GM12878 (cell line): ENCODE measurements at regions not wholly inside any gene's neighbourhood (a gene's known extent, or its start where the extent isn't known, plus 50 kb on each side); places are given as distances from the start of the nearest gene placed in this dataset.
A peak's percentile ranks its signal among the peaks of the same experiment; 100 is the strongest.

ENCODE experiments used
- ATF7 ChIP-seq: fragments of 450-650 bp; IDR thresholded peaks from 2 replicates; pipeline ENCODE4 v1.6.1; 2016; ENCODE audit warnings: low read depth, mild to moderate bottlenecking
- BRCA1 ChIP-seq: IDR thresholded peaks from 2 replicates; pipeline ENCODE4 v1.6.1; 2011; ENCODE audit warnings: low read depth, low read length, improper control_type of control experiment
- CBX5 ChIP-seq: sonication (generic); IDR thresholded peaks from 2 replicates; pipeline ENCODE4 v1.6.1; 2016; ENCODE audit warnings: low read depth, moderate library complexity, mild to moderate bottlenecking, inconsistent platforms
- CEBPB ChIP-seq, 2 experiments: fragments of 150-350 bp in 1 of 2; IDR thresholded peaks; 2 replicates each; pipeline ENCODE4 v1.6.1; 2012 to 2014; ENCODE audit warnings: low read depth in 2 of 2, low read length in 2 of 2, borderline replicate concordance in 1 of 2, inconsistent platforms in 1 of 2
- GABPA ChIP-seq: IDR thresholded peaks from 2 replicates; pipeline ENCODE4 v1.6.1; 2014; ENCODE audit warnings: antibody characterized with exemption, low read depth, mild to moderate bottlenecking, inconsistent platforms
- IKZF2 ChIP-seq, 2 experiments: fragments of 450-650 bp; IDR thresholded peaks; 2 replicates each; pipeline ENCODE4 v1.6.1; 2017; ENCODE audit warnings: mild to moderate bottlenecking in 2 of 2, moderate library complexity in 2 of 2
- SREBF2 ChIP-seq: IDR thresholded peaks from 2 replicates; pipeline ENCODE4 v1.6.1; 2012; ENCODE audit warnings: mild to moderate bottlenecking, low read length
- SUZ12 ChIP-seq: fragments of 200-600 bp; sonication (generic); IDR thresholded peaks from one replicate; pipeline ENCODE4 v1.6.1; 2018; ENCODE audit warnings: antibody characterized with exemption, mild to moderate bottlenecking; ENCODE audit not compliant: unreplicated experiment
- TAF1 ChIP-seq: IDR thresholded peaks from 2 replicates; pipeline ENCODE4 v1.6.1; 2011; ENCODE audit warnings: mild to moderate bottlenecking, low read depth, low read length, borderline replicate concordance
- TBL1XR1 ChIP-seq: IDR thresholded peaks from 2 replicates; pipeline ENCODE4 v1.6.1; 2012; ENCODE audit warnings: low read depth, low read length, improper control_type of control experiment
- ZNF207 ChIP-seq: fragments of 450-650 bp; IDR thresholded peaks from 2 replicates; pipeline ENCODE4 v1.6.1; 2014; ENCODE audit warnings: antibody characterized with exemption, mild to moderate bottlenecking, borderline replicate concordance
- ZNF217 ChIP-seq: fragments of 450-650 bp; IDR thresholded peaks from 2 replicates; pipeline ENCODE4 v1.6.1; 2017; ENCODE audit warnings: antibody characterized with exemption, mild to moderate bottlenecking
- TF ChIP-seq, protein P1 (sequence below): fragments of 450-650 bp; formaldehyde crosslinking; IDR thresholded peaks from 2 replicates; pipeline ENCODE4 v1.4.0; 2022; ENCODE audit warnings: mild to moderate bottlenecking, moderate library complexity
- TF ChIP-seq, protein P2 (sequence below): IDR thresholded peaks from 2 replicates; pipeline ENCODE4 v1.6.1; 2012; ENCODE audit warnings: low read depth, low read length, improper control_type of control experiment
- TF ChIP-seq, protein P3 (sequence below): fragments of 450-650 bp; IDR thresholded peaks from 2 replicates; pipeline ENCODE4 v1.6.1; 2017; ENCODE audit warnings: low read depth, mild to moderate bottlenecking, moderate library complexity
- TF ChIP-seq, protein P4 (sequence below): IDR thresholded peaks from 2 replicates; pipeline ENCODE4 v1.6.1; 2011; ENCODE audit warnings: low read depth, mild to moderate bottlenecking, low read length, moderate library complexity, borderline replicate concordance; ENCODE audit errors: extremely low read depth
- TF ChIP-seq, protein P5 (sequence below): fragments of 450-650 bp; IDR thresholded peaks from 2 replicates; pipeline ENCODE4 v1.6.1; 2016; ENCODE audit warnings: mild to moderate bottlenecking
- TF ChIP-seq, protein P6 (sequence below): fragments of 450-650 bp; conservative IDR thresholded peaks from 2 replicates; pipeline ENCODE4 v1.6.1; 2017; ENCODE audit warnings: mild to moderate bottlenecking, moderate library complexity
- TF ChIP-seq, protein P7 (sequence below): IDR thresholded peaks from 2 replicates; pipeline ENCODE4 v1.6.1; 2011; ENCODE audit warnings: borderline replicate concordance, low read depth, mild to moderate bottlenecking, moderate library complexity, mixed read lengths, low read length; ENCODE audit not compliant: insufficient read depth; ENCODE audit errors: extremely low read length

DNA sequence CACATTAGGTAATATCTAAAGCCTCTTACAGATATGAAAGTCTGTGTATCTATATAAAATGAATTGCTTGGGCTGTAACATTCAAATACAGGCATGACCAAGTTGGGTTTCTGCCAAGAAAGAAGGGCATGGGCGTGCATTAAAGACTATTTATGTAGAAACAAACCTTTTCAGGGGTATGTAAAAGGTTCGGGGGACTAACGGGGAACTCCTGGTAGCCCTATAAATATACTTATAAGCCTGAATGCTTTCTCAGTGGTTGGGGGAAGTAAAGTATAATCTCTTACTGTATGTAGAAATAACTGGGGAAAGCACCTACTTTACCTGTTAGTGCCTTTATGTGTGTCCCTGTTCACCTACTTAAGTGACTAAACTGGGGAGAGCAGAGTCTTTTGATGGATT, 154.5 kb upstream of the TBL1XR1 start (continued):
- TF ChIP-seq, protein P1, sequence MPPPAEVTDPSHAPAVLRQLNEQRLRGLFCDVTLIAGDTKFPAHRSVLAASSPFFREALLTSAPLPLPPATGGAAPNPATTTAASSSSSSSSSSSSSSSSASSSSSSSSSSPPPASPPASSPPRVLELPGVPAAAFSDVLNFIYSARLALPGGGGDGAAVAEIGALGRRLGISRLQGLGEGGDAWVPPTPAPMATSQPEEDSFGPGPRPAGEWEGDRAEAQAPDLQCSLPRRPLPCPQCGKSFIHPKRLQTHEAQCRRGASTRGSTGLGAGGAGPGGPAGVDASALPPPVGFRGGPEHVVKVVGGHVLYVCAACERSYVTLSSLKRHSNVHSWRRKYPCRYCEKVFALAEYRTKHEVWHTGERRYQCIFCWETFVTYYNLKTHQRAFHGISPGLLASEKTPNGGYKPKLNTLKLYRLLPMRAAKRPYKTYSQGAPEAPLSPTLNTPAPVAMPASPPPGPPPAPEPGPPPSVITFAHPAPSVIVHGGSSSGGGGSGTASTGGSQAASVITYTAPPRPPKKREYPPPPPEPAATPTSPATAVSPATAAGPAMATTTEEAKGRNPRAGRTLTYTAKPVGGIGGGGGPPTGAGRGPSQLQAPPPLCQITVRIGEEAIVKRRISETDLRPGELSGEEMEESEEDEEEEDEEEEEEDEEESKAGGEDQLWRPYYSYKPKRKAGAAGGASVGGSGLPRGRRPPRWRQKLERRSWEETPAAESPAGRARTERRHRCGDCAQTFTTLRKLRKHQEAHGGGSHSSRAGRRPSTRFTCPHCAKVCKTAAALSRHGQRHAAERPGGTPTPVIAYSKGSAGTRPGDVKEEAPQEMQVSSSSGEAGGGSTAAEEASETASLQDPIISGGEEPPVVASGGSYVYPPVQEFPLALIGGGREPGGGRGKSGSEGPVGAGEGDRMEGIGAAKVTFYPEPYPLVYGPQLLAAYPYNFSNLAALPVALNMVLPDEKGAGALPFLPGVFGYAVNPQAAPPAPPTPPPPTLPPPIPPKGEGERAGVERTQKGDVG = no peak
- TF ChIP-seq CEBPB (IDR thresholded peaks at IDR 0.05; ENCODE audit: borderline replicate concordance in 1 of 2, low read depth in 2 of 2, low read length in 2 of 2) (peak in 1 of 2 experiments; percentile 89; a peak in 1 of 4 replicates), TAF1 (no peak), GABPA (peak; percentile 63), TBL1XR1 (peak; percentile 91), CBX5 (peak; percentile 69; the same call in 1 of the 2 replicates), ZNF217 (peak; percentile 100), BRCA1 (no peak), IKZF2 (IDR thresholded peaks at IDR 0.05) (peak in 1 of 2 experiments; percentile 45; a peak in 1 of 4 replicates), SREBF2 (no peak), SUZ12 (no peak), ATF7 (peak; percentile 10; the same call in 1 of the 2 replicates), ZNF207 (no peak)
- TF ChIP-seq, protein P2, sequence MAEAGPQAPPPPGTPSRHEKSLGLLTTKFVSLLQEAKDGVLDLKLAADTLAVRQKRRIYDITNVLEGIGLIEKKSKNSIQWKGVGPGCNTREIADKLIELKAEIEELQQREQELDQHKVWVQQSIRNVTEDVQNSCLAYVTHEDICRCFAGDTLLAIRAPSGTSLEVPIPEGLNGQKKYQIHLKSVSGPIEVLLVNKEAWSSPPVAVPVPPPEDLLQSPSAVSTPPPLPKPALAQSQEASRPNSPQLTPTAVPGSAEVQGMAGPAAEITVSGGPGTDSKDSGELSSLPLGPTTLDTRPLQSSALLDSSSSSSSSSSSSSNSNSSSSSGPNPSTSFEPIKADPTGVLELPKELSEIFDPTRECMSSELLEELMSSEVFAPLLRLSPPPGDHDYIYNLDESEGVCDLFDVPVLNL = no peak
- TF ChIP-seq, protein P3, sequence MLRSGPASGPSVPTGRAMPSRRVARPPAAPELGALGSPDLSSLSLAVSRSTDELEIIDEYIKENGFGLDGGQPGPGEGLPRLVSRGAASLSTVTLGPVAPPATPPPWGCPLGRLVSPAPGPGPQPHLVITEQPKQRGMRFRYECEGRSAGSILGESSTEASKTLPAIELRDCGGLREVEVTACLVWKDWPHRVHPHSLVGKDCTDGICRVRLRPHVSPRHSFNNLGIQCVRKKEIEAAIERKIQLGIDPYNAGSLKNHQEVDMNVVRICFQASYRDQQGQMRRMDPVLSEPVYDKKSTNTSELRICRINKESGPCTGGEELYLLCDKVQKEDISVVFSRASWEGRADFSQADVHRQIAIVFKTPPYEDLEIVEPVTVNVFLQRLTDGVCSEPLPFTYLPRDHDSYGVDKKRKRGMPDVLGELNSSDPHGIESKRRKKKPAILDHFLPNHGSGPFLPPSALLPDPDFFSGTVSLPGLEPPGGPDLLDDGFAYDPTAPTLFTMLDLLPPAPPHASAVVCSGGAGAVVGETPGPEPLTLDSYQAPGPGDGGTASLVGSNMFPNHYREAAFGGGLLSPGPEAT = peak; percentile 41; the same call in 1 of the 2 replicates
- TF ChIP-seq, protein P4, sequence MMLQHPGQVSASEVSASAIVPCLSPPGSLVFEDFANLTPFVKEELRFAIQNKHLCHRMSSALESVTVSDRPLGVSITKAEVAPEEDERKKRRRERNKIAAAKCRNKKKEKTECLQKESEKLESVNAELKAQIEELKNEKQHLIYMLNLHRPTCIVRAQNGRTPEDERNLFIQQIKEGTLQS = no peak
- TF ChIP-seq, protein P5, sequence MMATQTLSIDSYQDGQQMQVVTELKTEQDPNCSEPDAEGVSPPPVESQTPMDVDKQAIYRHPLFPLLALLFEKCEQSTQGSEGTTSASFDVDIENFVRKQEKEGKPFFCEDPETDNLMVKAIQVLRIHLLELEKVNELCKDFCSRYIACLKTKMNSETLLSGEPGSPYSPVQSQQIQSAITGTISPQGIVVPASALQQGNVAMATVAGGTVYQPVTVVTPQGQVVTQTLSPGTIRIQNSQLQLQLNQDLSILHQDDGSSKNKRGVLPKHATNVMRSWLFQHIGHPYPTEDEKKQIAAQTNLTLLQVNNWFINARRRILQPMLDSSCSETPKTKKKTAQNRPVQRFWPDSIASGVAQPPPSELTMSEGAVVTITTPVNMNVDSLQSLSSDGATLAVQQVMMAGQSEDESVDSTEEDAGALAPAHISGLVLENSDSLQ = no peak
- TF ChIP-seq, protein P6, sequence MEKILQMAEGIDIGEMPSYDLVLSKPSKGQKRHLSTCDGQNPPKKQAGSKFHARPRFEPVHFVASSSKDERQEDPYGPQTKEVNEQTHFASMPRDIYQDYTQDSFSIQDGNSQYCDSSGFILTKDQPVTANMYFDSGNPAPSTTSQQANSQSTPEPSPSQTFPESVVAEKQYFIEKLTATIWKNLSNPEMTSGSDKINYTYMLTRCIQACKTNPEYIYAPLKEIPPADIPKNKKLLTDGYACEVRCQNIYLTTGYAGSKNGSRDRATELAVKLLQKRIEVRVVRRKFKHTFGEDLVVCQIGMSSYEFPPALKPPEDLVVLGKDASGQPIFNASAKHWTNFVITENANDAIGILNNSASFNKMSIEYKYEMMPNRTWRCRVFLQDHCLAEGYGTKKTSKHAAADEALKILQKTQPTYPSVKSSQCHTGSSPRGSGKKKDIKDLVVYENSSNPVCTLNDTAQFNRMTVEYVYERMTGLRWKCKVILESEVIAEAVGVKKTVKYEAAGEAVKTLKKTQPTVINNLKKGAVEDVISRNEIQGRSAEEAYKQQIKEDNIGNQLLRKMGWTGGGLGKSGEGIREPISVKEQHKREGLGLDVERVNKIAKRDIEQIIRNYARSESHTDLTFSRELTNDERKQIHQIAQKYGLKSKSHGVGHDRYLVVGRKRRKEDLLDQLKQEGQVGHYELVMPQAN = no peak
- TF ChIP-seq, protein P7, sequence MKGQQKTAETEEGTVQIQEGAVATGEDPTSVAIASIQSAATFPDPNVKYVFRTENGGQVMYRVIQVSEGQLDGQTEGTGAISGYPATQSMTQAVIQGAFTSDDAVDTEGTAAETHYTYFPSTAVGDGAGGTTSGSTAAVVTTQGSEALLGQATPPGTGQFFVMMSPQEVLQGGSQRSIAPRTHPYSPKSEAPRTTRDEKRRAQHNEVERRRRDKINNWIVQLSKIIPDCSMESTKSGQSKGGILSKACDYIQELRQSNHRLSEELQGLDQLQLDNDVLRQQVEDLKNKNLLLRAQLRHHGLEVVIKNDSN = no peak
